ENCODE measurements at regions not wholly inside any gene's neighbourhood (a gene's known extent, or its start where the extent isn't known, plus 50 kb on each side); places are given as distances from the start of the nearest gene placed in this dataset.

DNA sequence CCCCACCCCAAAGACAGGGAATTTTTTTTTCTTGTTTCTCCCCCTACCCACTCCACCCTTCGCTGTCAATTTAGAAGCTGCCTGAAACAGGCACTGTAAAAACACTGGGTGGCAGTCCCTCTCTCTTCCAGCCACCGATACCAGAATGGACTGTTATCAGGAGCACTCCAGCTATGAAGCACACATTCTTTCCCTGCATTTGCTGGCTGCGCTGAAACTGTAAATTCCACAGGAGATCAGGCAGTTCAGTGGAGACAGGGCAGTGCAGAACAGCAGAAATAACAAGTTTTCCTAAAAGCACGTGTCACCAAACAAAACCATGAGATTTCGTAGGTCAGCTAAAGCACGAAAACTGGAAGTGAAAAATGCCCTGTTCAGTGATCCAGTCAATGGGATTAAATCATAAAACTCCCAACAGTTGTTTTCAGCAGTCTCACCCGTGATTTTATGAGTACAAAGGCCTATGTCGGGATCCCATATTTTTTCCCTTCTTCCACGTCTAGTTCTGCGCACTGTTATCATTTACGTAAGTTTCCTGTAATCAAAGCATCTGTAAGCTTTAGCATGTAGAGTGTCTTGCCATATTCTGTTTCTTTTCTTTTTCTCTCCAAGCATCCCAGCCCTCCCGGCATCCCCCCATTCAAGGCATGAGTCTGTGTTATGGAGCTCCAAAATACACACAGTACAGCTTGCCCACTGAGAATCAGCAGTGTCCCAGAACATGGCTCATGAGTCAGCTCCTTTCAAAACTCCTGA is 359.9 kb upstream of the EPHA7 start:
- no peaks in the 10 kb centered on the region for H3K9me2 ChIP-seq (ENCODE audit: insufficient read depth)
- H3K27ac ChIP-seq (ENCODE audit: low read depth, low read length), result no peak overlapping the region
- ChIA-PET CTCF (no interaction called here), POLR2A (no interaction called here), RAD21 (ENCODE audit: low non-redundant PET in 1 of 2, low total read pairs in 2 of 2, uncharacterized antibody in 2 of 2, unreplicated experiment in 2 of 2) (no interaction called here)
- H3K27me3 ChIP-seq (ENCODE audit: insufficient read depth, low read length), result no peaks in the 10 kb centered on the region
- H2AFZ ChIP-seq (ENCODE audit: low read depth, low read length, poor library complexity, severe bottlenecking), result no peak overlapping the region
- no TSS peak for BruUV-seq (replicated peaks)
- H3K9me3 ChIP-seq (ENCODE audit: control insufficient read depth in 1 of 2, insufficient read depth in 1 of 2, low read depth in 1 of 2, low read length in 2 of 2), result peaks cover 0 to 10% of the 10 kb centered on the region in 2 experiments; a peak in 1 of 4 replicates
- H3K4me1 ChIP-seq (ENCODE audit: control insufficient read depth in 1 of 2, insufficient read depth in 2 of 2, low read length in 2 of 2), result no peaks in the 10 kb centered on the region
- no peak for DNase-seq (ENCODE audit: low read depth, low spot score)
- no peak for ATAC-seq
- H3K4me2 ChIP-seq (ENCODE audit: low read length), result no peak overlapping the region
- intact Hi-C loops (cut with micrococcal nuclease), result no loop called here
- H3K9ac ChIP-seq (ENCODE audit: low read length), result no peak overlapping the region
- H3K36me3 ChIP-seq (ENCODE audit: control insufficient read depth in 1 of 2, insufficient read depth in 2 of 2, low read length in 2 of 2), result no peaks in the 10 kb centered on the region
- H3K4me3 ChIP-seq (replicated peaks in 1 of 2; ENCODE audit: low read depth in 1 of 2, low read length in 2 of 2), result no peak overlapping the region
- no peak for TF ChIP-seq CEBPB (IDR thresholded peaks at IDR 0.05; ENCODE audit: low read depth)
- TF ChIP-seq RAD21 (IDR thresholded peaks at IDR 0.05; ENCODE audit: low read depth), result peak; percentile 9; the same call in 1 of the 2 replicates
- H4K20me1 ChIP-seq (ENCODE audit: insufficient read depth), result no peaks in the 10 kb centered on the region
- H3K79me2 ChIP-seq (ENCODE audit: insufficient read depth, low read length), result no peaks in the 10 kb centered on the region

- Histone ChIP-seq H3K79me2 (ENCODE audit: insufficient read depth, low read length) (no peaks in the 10 kb centered on the region), H4K20me1 (ENCODE audit: insufficient read depth) (no peaks in the 10 kb centered on the region), H3K9me3 (ENCODE audit: control insufficient read depth in 1 of 2, insufficient read depth in 1 of 2, low read depth in 1 of 2, low read length in 2 of 2) (peaks cover 0 to 4% of the 10 kb centered on the region in 2 experiments; a peak in 3 of 4 replicates), H3K9ac (ENCODE audit: low read length) (no peak overlapping the region), H3K36me3 (ENCODE audit: control insufficient read depth in 1 of 2, insufficient read depth in 2 of 2, low read length in 2 of 2) (no peaks in the 10 kb centered on the region), H3K27ac (ENCODE audit: low read depth, low read length) (no peak overlapping the region), H3K27me3 (ENCODE audit: insufficient read depth, low read length) (no peaks in the 10 kb centered on the region), H2AFZ (ENCODE audit: low read depth, low read length, poor library complexity, severe bottlenecking) (no peak overlapping the region), H3K4me2 (ENCODE audit: low read length) (no peak overlapping the region), H3K4me1 (ENCODE audit: control insufficient read depth in 1 of 2, insufficient read depth in 2 of 2, low read length in 2 of 2) (no peaks in the 10 kb centered on the region), H3K9me2 (ENCODE audit: insufficient read depth) (no peaks in the 10 kb centered on the region), H3K4me3 (replicated peaks in 1 of 2; ENCODE audit: low read depth in 1 of 2, low read length in 2 of 2) (no peak overlapping the region)
- RAD21 ChIA-PET (ENCODE audit: low non-redundant PET in 1 of 2, low total read pairs in 2 of 2, uncharacterized antibody in 2 of 2, unreplicated experiment in 2 of 2), result no interaction called here
- DNase-seq (ENCODE audit: low read depth, low spot score) (no peak), ATAC-seq (no peak)
- CTCF ChIA-PET, result no interaction called here
- intact Hi-C loops (cut with micrococcal nuclease), result no loop called here
- no TSS peak for BruUV-seq (replicated peaks)
- POLR2A ChIA-PET, result no interaction called here
- TF ChIP-seq CEBPB (IDR thresholded peaks at IDR 0.05; ENCODE audit: low read depth) (no peak), JUND (IDR thresholded peaks at IDR 0.05) (no peak), ELF1 (IDR thresholded peaks at IDR 0.05; ENCODE audit: borderline replicate concordance, low read depth) (no peak), EGR1 (IDR thresholded peaks at IDR 0.05; ENCODE audit: low read depth) (no peak)
Observed at GRCh38 chr6:93759190-93759589, 339.8 kb upstream of the EPHA7 start.

Measured in HCT116 (cell line).